NCI-H2227 (cell line): ENCODE measurements at regions not wholly inside any gene's neighbourhood (a gene's known extent, or its start where the extent isn't known, plus 50 kb on each side); places are given as distances from the start of the nearest gene placed in this dataset.

Experiments used
- DNase-seq: peaks from one replicate; lab custom pipeline; 2025; ENCODE audit not compliant: unreplicated experiment; lab: John Stamatoyannopoulos, UW

GRCh38 chr19:30910485-30911240 lies 438.6 kb downstream of the TSHZ3 start:
- DNase-seq, result no peak

DNA sequence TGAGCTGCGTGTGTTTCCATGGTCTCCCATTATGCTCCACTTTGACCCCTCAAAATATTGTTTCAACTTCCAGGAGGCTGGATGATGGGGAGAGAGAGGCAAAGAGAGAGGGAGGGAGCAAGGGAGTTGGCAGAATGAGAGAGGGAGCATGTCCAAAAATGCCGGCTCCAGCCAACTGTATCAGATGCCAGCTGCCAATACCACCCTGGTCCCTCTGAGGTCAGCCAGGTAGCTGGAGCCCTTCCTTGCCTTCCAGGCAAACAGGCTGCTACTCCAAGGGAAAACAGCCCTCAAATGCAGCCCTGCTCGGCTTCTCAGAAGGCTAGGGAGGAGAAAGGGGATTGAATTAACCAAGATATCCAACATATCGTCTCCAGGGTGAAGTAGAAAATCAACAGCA lies 440.0 kb downstream of the TSHZ3 start:
- DNase-seq, result no peak

- DNase-seq, result no peak
Measured at GRCh38 chr19:30908262-30908771, 440.9 kb downstream of the TSHZ3 start.

- no peak for DNase-seq
Measured at GRCh38 chr19:30906871-30907270, 442.4 kb downstream of the TSHZ3 start.

- DNase-seq, result no peak
Measured at GRCh38 chr19:30900051-30900450, 449.2 kb downstream of the TSHZ3 start.

GRCh38 chr19:30898353-30899103 lies 450.7 kb downstream of the TSHZ3 start:
- DNase-seq, result no peak

DNA sequence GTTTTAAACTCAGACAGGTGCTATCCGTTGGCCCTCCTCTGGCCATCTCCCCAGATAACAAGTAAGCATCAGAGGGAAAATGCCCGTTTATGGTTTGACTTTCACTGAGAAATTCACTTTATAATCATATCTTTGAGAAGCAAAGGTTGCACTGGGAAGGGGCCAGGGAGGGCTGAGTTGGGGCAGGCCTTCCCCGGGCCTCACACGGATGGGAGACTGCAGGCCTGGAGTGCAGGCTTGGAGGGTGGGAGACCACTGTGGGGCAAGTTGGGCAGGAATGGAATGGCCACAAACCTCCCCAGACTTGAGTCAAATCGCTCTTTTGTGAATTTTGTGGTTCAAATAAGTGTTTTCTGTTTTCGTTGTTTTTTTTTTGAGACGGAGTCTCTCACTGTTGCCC lies 451.7 kb downstream of the TSHZ3 start:
- no peak for DNase-seq

GRCh38 chr19:30897034-30897433 lies 452.2 kb downstream of the TSHZ3 start:
- DNase-seq, result no peak

DNA sequence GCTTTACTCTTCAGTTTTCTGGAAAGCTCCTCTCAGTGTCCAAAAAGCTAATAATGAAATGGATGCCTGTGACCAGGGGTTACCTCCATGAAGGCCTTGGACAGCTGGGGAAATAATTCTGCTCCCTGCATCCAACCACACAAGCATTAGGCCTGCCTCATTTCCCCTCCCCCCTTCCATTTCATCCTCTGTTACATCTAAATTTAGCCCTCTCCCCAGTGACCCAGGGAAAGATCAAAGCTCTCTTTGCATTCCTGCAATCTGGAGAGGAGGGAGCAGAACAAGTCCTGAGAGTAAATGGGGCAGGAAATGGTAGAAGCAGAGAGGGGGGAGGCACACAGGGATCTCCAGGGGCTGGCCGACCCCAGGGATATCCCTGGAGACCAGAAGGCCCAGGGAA lies 452.7 kb downstream of the TSHZ3 start:
- no peak for DNase-seq

- DNase-seq, result no peak
Measured at GRCh38 chr19:30895946-30896345, 453.3 kb downstream of the TSHZ3 start.

GRCh38 chr19:30891051-30891450 lies 458.2 kb downstream of the TSHZ3 start:
- DNase-seq, result no peak

DNA sequence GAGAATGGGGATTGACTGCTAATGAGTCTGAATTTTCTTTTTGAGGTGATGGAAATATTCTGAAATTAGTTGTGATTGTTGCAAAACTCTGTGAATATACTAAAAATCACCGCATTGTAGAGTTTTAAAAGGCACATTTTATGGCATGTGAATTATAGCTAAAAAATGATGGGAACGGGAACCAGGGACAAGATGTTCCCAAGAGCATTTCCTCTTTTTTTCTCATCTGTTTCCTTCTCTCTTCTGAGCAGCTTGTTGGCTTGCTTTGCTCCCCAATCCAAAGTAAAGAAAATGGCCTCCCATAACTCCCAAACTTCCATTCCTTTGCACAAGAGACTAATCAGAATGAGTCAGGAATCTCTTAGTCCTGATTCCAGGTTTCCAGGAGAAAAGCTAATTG lies 459.2 kb downstream of the TSHZ3 start:
- DNase-seq, result no peak

DNA sequence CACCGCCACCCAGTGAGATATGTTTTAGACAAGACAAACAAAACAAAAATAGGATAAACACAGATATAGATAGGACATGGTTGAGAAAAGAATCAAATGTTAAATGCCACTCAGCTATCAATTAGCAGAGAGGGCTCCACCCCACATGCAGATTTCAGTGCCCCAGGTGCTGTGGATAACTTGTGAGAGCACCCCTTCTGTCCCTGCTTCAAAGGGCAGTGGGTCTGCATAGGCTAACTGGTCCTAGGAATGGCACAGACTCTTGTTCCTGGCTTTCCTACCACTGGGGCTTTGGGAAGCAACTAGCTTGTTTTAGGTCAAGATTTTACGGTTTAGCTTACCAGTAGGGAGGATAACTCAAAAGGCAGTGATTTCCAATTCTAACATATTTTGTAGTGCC lies 460.3 kb downstream of the TSHZ3 start:
- no peak for DNase-seq

DNA sequence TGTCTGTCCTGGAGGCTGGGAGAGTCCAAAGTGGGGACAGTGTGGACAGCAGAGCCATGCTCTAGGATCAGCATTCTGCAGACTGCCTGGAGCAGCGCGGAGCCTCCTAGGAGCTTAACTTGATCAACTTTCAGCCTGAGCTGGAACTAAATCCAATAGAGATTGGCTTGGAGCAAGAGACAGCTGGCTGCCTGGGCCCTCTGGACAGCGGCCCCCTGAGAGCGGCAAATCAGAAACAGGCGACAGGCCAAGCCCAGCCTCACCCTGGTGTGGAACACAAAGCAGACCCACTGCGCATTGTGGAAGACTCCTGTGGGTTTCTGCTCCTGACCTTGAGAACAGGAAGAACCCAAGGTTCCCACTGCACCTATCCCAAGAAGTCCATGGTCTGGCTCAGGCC lies 462.2 kb downstream of the TSHZ3 start:
- no peak for DNase-seq

DNA sequence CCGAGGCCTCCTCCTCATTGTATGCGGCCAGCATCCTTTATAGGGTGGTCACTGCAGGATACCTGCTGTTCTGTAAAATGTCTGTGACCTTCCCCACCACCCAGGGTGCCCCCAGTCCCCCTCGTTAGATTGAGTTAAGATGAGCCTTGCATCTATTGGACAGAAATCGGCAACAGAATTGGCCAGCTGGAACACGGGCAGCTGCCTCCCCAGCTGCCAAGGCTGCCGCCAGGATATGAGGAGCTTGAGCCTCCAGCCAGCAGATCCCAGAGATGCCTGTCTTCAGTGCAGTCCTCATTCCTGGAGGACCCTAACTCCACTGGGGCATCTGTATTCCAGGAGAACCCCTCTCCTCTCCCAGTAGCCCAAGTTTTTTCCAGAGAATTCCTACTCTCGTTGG lies 463.0 kb downstream of the TSHZ3 start:
- no peak for DNase-seq

GRCh38 chr19:30884146-30884812 lies 465.0 kb downstream of the TSHZ3 start:
- DNase-seq, result no peak

DNA sequence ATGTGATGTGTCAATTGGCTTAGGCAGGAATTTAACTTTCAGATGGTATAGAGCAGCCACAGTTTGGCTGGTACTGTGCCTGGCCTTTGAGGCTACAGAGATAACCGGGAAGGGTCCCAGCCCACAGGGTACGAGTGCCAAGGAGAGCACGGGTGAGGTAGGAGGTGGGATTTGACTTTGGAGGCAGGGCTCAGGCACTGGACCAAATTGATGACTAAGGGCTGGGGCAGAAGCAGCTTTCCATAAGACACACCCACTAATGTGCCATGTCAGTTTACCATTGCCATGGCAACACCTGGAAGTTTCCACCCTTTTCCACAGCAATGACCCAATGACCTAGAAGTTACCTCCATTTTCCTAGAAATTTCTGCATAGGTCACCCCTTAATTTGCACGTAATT lies 466.2 kb downstream of the TSHZ3 start:
- DNase-seq, result no peak

GRCh38 chr19:30882411-30883005 lies 466.7 kb downstream of the TSHZ3 start:
- no peak for DNase-seq

DNA sequence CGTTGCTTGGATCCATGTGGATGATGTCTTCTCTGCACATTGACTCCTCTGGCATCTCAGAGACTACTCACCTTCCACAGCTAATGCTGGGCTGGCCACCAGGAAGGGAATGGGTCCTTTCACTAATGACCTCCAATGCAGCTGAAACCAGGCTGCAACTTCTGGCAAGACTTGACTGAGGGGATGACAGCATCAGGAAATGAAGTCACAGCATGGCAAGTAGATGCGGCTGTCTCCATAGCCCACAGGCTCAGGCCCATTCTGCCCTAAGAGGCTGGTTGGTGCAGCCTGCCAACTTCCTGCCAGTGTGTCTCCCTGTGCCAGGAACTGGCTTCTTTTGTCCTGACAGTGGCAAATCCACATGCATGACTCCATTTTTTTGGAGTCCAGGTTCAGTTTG lies 467.3 kb downstream of the TSHZ3 start:
- no peak for DNase-seq

DNA sequence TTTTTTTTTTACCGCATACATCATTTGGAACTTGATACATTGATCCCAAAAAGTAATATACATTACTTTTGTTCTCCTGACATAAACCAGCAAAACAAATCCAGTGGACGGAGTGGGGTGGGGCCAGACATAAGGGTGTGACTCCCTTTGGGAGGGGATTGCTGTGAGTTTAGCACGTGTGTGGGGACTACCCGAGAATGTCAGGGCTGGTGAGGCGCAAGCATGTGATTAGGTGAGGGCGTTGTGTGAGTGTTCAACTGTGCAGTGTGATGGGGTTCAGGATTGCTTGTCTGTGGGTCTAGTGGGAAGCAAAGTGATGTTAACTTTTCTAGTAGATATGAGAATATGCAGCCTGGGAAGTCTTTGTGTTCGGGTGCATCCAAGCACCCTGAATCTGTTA lies 468.0 kb downstream of the TSHZ3 start:
- DNase-seq, result no peak

DNA sequence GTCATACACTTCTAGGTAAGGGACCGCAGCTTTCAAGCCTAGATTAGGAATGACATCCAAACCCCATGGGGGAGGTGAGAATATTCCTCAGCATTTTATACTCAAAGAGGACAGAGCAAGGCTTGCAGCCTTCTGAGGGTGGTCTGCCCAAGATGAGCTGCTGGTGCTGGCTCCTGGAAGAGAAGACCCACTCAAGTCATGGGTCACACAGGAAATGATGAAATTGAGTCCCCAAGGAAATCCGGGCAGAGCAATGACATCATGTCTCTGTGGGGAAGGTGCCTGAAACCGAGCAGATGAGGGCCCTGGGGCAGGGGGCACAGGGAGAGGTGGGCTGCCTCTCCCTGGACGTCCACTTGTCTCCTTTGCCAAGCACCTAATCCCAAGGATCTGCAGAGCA lies 468.7 kb downstream of the TSHZ3 start:
- no peak for DNase-seq

- DNase-seq, result no peak
Measured at GRCh38 chr19:30880151-30880550, 469.1 kb downstream of the TSHZ3 start.
